HEK293 (cell line): ENCODE measurements at regions not wholly inside any gene's neighbourhood (a gene's known extent, or its start where the extent isn't known, plus 50 kb on each side); places are given as distances from the start of the nearest gene placed in this dataset.

Experiments used
- CTCF ChIA-PET: fragments of 350-600 bp; formaldehyde crosslinking; extraction: SDS; loops from one replicate; lab custom pipeline; 2021; ENCODE audit warnings: antibody characterized with exemption; lab: Yijun Ruan, JAX
- POLR2A ChIA-PET: fragments of 300-600 bp; formaldehyde crosslinking; extraction: SDS; loops from one replicate; lab custom pipeline; 2020; ENCODE audit warnings: antibody characterized with exemption, inconsistent platforms; lab: Yijun Ruan, JAX
- H3K27ac ChIP-seq: fragments of 200-500 bp; sonication (Bioruptor generic); 2 replicates; pipeline ENCODE4 v1.5.1; 2014; ENCODE audit warnings: low read depth, low read length, control low read depth, inconsistent platforms; ENCODE audit errors: extremely low read depth
- H3K36me3 ChIP-seq, 2 experiments: fragments of 200-500 bp in 1 of 2; sonication (Bioruptor generic) in 1 of 2; 1 replicate in 1 of 2; 2 replicates in 1 of 2; pipeline ENCODE4 v1.5.1; 2014 to 2017; ENCODE audit warnings: inconsistent platforms in 2 of 2, low read length in 2 of 2; ENCODE audit not compliant: control insufficient read depth in 2 of 2, insufficient read depth in 1 of 2
- H3K4me1 ChIP-seq: fragments of 200-500 bp; sonication (Bioruptor generic); 2 replicates; pipeline ENCODE4 v1.5.1; 2014; ENCODE audit warnings: mild to moderate bottlenecking, low read length, inconsistent platforms; ENCODE audit not compliant: control insufficient read depth, insufficient read depth
- H3K4me3 ChIP-seq: 2 replicates; pipeline ENCODE4 v1.5.1; 2011; ENCODE audit warnings: low read depth, mild to moderate bottlenecking, control low read depth, low read length, moderate library complexity
- H3K9me3 ChIP-seq: fragments of 200-500 bp; sonication (Bioruptor generic); 2 replicates; pipeline ENCODE4 v1.5.1; 2014; ENCODE audit warnings: low read depth, low read length, inconsistent platforms; ENCODE audit not compliant: control insufficient read depth, insufficient read depth
- BCL11A ChIP-seq: fragments of 450-650 bp; formaldehyde crosslinking; IDR thresholded peaks from 2 replicates; pipeline ENCODE4 v1.5.1; 2016; ENCODE audit warnings: low read depth, missing biosample characterization, missing genetic modification characterization
- FEZF1 ChIP-seq: fragments of 450-650 bp; formaldehyde crosslinking; IDR thresholded peaks from 2 replicates; pipeline ENCODE4 v1.5.1; 2016; ENCODE audit warnings: missing biosample characterization, missing genetic modification characterization
- PRDM4 ChIP-seq: fragments of 450-650 bp; formaldehyde crosslinking; IDR thresholded peaks from 2 replicates; pipeline ENCODE4 v1.5.1; 2017; ENCODE audit warnings: missing biosample characterization, missing genetic modification characterization
- REPIN1 ChIP-seq: fragments of 450-650 bp; formaldehyde crosslinking; IDR thresholded peaks from 2 replicates; pipeline ENCODE4 v1.5.1; 2017; ENCODE audit warnings: missing biosample characterization, missing genetic modification characterization, low read depth
- SP3 ChIP-seq: fragments of 450-650 bp; formaldehyde crosslinking; IDR thresholded peaks from 2 replicates; pipeline ENCODE4 v1.5.1; 2016; ENCODE audit warnings: missing biosample characterization, missing genetic modification characterization
- TRIM28 ChIP-seq: IDR thresholded peaks from 2 replicates; pipeline ENCODE4 v1.6.1; 2011; ENCODE audit warnings: low read length, control low read depth, borderline replicate concordance
- ZBTB21 ChIP-seq: fragments of 450-650 bp; formaldehyde crosslinking; IDR thresholded peaks from 2 replicates; pipeline ENCODE4 v1.5.1; 2017; ENCODE audit warnings: missing biosample characterization, missing genetic modification characterization
- ZBTB8A ChIP-seq: fragments of 450-650 bp; formaldehyde crosslinking; IDR thresholded peaks from 2 replicates; pipeline ENCODE4 v1.5.1; 2016; ENCODE audit warnings: missing biosample characterization, missing genetic modification characterization
- ZFP41 ChIP-seq: fragments of 450-650 bp; formaldehyde crosslinking; IDR thresholded peaks from 2 replicates; pipeline ENCODE4 v1.5.1; 2016; ENCODE audit warnings: missing biosample characterization, missing genetic modification characterization, borderline replicate concordance
- ZFP69B ChIP-seq: fragments of 450-650 bp; formaldehyde crosslinking; IDR thresholded peaks from 2 replicates; pipeline ENCODE4 v1.5.1; 2016; ENCODE audit warnings: missing biosample characterization, missing genetic modification characterization
- ZNF239 ChIP-seq: fragments of 450-650 bp; formaldehyde crosslinking; IDR thresholded peaks from 2 replicates; pipeline ENCODE4 v1.5.1; 2016; ENCODE audit warnings: missing biosample characterization, missing genetic modification characterization
- ZNF341 ChIP-seq: fragments of 450-650 bp; formaldehyde crosslinking; IDR thresholded peaks from 2 replicates; pipeline ENCODE4; 2016; ENCODE audit warnings: low read depth, missing biosample characterization, missing genetic modification characterization
- ZNF391 ChIP-seq: fragments of 450-650 bp; formaldehyde crosslinking; IDR thresholded peaks from 2 replicates; pipeline ENCODE4 v1.5.1; 2016; ENCODE audit warnings: low read depth, missing biosample characterization, missing genetic modification characterization, borderline replicate concordance
- ZNF404 ChIP-seq: fragments of 450-650 bp; formaldehyde crosslinking; IDR thresholded peaks from 2 replicates; pipeline ENCODE4 v1.5.1; 2017; ENCODE audit warnings: missing biosample characterization, missing genetic modification characterization
- ZNF416 ChIP-seq: fragments of 450-650 bp; formaldehyde crosslinking; IDR thresholded peaks from 2 replicates; pipeline ENCODE4 v1.5.1; 2016; ENCODE audit warnings: missing biosample characterization, missing genetic modification characterization
- ZNF488 ChIP-seq: fragments of 450-650 bp; formaldehyde crosslinking; IDR thresholded peaks from 2 replicates; pipeline ENCODE4 v1.5.1; 2016; ENCODE audit warnings: missing biosample characterization, missing genetic modification characterization
- ZNF510 ChIP-seq: fragments of 450-650 bp; formaldehyde crosslinking; IDR thresholded peaks from 2 replicates; pipeline ENCODE4 v1.5.1; 2018; ENCODE audit warnings: mild to moderate bottlenecking, missing genetic modification characterization, missing biosample characterization; ENCODE audit not compliant: insufficient replicate concordance
- ZNF518A ChIP-seq: fragments of 450-650 bp; formaldehyde crosslinking; conservative IDR thresholded peaks from 2 replicates; pipeline ENCODE4 v1.5.1; 2016; ENCODE audit warnings: low read depth, missing biosample characterization, missing genetic modification characterization
- ZNF560 ChIP-seq: fragments of 450-650 bp; formaldehyde crosslinking; IDR thresholded peaks from 2 replicates; pipeline ENCODE4 v1.5.1; 2017; ENCODE audit warnings: missing biosample characterization, missing genetic modification characterization, borderline replicate concordance
- ZNF629 ChIP-seq: fragments of 450-650 bp; formaldehyde crosslinking; IDR thresholded peaks from 2 replicates; pipeline ENCODE4 v1.5.1; 2017; ENCODE audit warnings: missing biosample characterization, missing genetic modification characterization
- ZNF660 ChIP-seq: fragments of 450-650 bp; IDR thresholded peaks from 2 replicates; pipeline ENCODE4 v1.5.1; 2018; ENCODE audit warnings: missing biosample characterization, mild to moderate bottlenecking, missing genetic modification characterization
- ZNF707 ChIP-seq: fragments of 450-650 bp; formaldehyde crosslinking; IDR thresholded peaks from 2 replicates; pipeline ENCODE4 v1.5.1; 2016; ENCODE audit warnings: missing biosample characterization, missing genetic modification characterization
- ZNF76 ChIP-seq: fragments of 450-650 bp; formaldehyde crosslinking; IDR thresholded peaks from 2 replicates; pipeline ENCODE4; 2016; ENCODE audit warnings: low read depth, missing biosample characterization, missing genetic modification characterization, borderline replicate concordance
- ZNF777 ChIP-seq: fragments of 450-650 bp; formaldehyde crosslinking; IDR thresholded peaks from 2 replicates; pipeline ENCODE4 v1.5.1; 2017; ENCODE audit warnings: missing biosample characterization, missing genetic modification characterization, borderline replicate concordance
- ZNF830 ChIP-seq: fragments of 450-650 bp; IDR thresholded peaks from 2 replicates; pipeline ENCODE4 v1.5.0; 2018; ENCODE audit warnings: missing biosample characterization, missing genetic modification characterization, low read depth, mild to moderate bottlenecking, moderate library complexity

GRCh38 chr6:112408522-112408921 lies 61.4 kb downstream of the RFPL4B start:
- H3K36me3 ChIP-seq: no peaks in the 10 kb centered on the region
- H3K4me1 ChIP-seq: no peaks in the 10 kb centered on the region
- H3K4me3 ChIP-seq: no peak overlapping the region
- TF ChIP-seq ZNF404 (tag by site-specific recombination) (no peak), ZNF518A (tag by site-specific recombination) (no peak), ZNF510 (no peak), REPIN1 (tag by site-specific recombination) (no peak), ZNF76 (no peak), PRDM4 (tag by site-specific recombination) (no peak), ZNF391 (tag by site-specific recombination) (no peak), ZNF239 (tag by site-specific recombination) (no peak), ZBTB21 (no peak), ZNF488 (tag by site-specific recombination) (no peak), ZNF416 (tag by site-specific recombination) (no peak), ZNF777 (tag by site-specific recombination) (no peak), ZNF629 (tag by site-specific recombination) (no peak), ZFP69B (tag by site-specific recombination) (no peak), ZNF830 (tag by site-specific recombination) (no peak), BCL11A (tag by site-specific recombination) (no peak), TRIM28 (no peak), ZNF341 (tag by site-specific recombination) (no peak)
- TF ChIP-seq, all 188 proteins: peak for 0
- Histone ChIP-seq H3K27ac (no peak overlapping the region), H3K9me3 (no peaks in the 10 kb centered on the region)
- POLR2A ChIA-PET: no interaction called here
- CTCF ChIA-PET: interaction anchor here (0.5 to 0.6 kb wide), 3 partner anchors 98 to 603 kb away, joined by 3 to 4 read pairs (median 4); no protein-coding TSS in a partner anchor

GRCh38 chr6:112409311-112409710 lies 62.2 kb downstream of the RFPL4B start:
- Histone ChIP-seq H3K36me3 (no peaks in the 10 kb centered on the region), H3K9me3 (no peaks in the 10 kb centered on the region), H3K4me3 (no peak overlapping the region), H3K4me1 (no peaks in the 10 kb centered on the region), H3K27ac (no peak overlapping the region)
- CTCF ChIA-PET: no interaction called here
- POLR2A ChIA-PET: no interaction called here
- no peak for TF ChIP-seq ZNF707 (tag by site-specific recombination)
- no peak for TF ChIP-seq FEZF1 (tag by site-specific recombination)
- no peak for TF ChIP-seq ZNF560 (tag by site-specific recombination)
- no peak for TF ChIP-seq ZNF660 (tag by site-specific recombination)
- TF ChIP-seq ZBTB8A (tag by site-specific recombination): no peak
- no peak for TF ChIP-seq SP3 (tag by site-specific recombination)
- TF ChIP-seq ZFP41 (tag by site-specific recombination): no peak
